ENCODE measurements at regions not wholly inside any gene's neighbourhood (a gene's known extent, or its start where the extent isn't known, plus 50 kb on each side); places are given as distances from the start of the nearest gene placed in this dataset.
"Not testable (repeated sequence)": the region's sequence is repeated elsewhere in the genome, so short reads cannot be mapped to it uniquely, and the experiment has no call there.

GRCh38 chr4:153095448-153096204 lies 108.6 kb upstream of the TRIM2 start:
- Histone ChIP-seq H3K27ac (no peak overlapping the region), H3K27me3 (no peaks in the 10 kb centered on the region), H3K9me3 (no peaks in the 10 kb centered on the region), H3K36me3 (no peaks in the 10 kb centered on the region), H3K4me3 (replicated peaks in 1 of 3) (no peak overlapping the region), H3K4me1 (no peaks in the 10 kb centered on the region)
- 83 to 90% methylated on average over 9 to 13 of the region's 14 CpGs for WGBS, 2 donors
- TF ChIP-seq CTCF (IDR thresholded peaks at IDR 0.05) (no peak), POLR2A (IDR thresholded peaks at IDR 0.05) (no peak)
- intact Hi-C loops (cut with DNase I): no loop called here
- no peak for DNase-seq

GRCh38 chr4:153096344-153096743 lies 107.9 kb upstream of the TRIM2 start:
- no peak overlapping the region for H3K4me3 ChIP-seq (replicated peaks in 1 of 3)
- no peak overlapping the region for H3K27ac ChIP-seq
- no peaks in the 10 kb centered on the region for H3K9me3 ChIP-seq
- WGBS, 2 donors: 84 to 93% methylated on average over 3 of the region's 3 CpGs
- intact Hi-C loops (cut with DNase I): no loop called here
- TF ChIP-seq POLR2A (IDR thresholded peaks at IDR 0.05): no peak
- no peak for TF ChIP-seq CTCF (IDR thresholded peaks at IDR 0.05)
- no peaks in the 10 kb centered on the region for H3K36me3 ChIP-seq
- H3K27me3 ChIP-seq: no peaks in the 10 kb centered on the region
- no peak for DNase-seq
- H3K4me1 ChIP-seq: no peaks in the 10 kb centered on the region

- Histone ChIP-seq H3K9me3 (no peaks in the 10 kb centered on the region), H3K4me1 (no peaks in the 10 kb centered on the region), H3K27me3 (no peaks in the 10 kb centered on the region), H3K27ac (no peak overlapping the region), H3K36me3 (no peaks in the 10 kb centered on the region), H3K4me3 (replicated peaks in 1 of 3) (no peak overlapping the region)
- 55 to 57% methylated on average over 3 of the region's 3 CpGs for WGBS, 2 donors
- intact Hi-C loops (cut with DNase I): no loop called here
- DNase-seq: no peak
- TF ChIP-seq CTCF (IDR thresholded peaks at IDR 0.05) (no peak), POLR2A (IDR thresholded peaks at IDR 0.05) (no peak)
Measured at GRCh38 chr4:153098427-153098826, 105.8 kb upstream of the TRIM2 start.

GRCh38 chr4:153099391-153100140 lies 104.7 kb upstream of the TRIM2 start:
- no peak for DNase-seq
- 81 to 84% methylated on average over 3 of the region's 3 CpGs for WGBS, 2 donors

GRCh38 chr4:153106736-153107135 lies 97.5 kb upstream of the TRIM2 start:
- WGBS, 2 donors: 83 to 89% methylated on average over 2 of the region's 2 CpGs
- not testable (repeated sequence) for H3K4me1 ChIP-seq

More at GRCh38 chr4:153099391-153100140, 104.7 kb upstream of the TRIM2 start:
- Histone ChIP-seq H3K4me3 (replicated peaks in 1 of 3) (no peak overlapping the region), H3K36me3 (no peaks in the 10 kb centered on the region), H3K27me3 (no peaks in the 10 kb centered on the region), H3K27ac (no peak overlapping the region), H3K9me3 (no peaks in the 10 kb centered on the region), H3K4me1 (no peaks in the 10 kb centered on the region)
- intact Hi-C loops (cut with DNase I): no loop called here
- TF ChIP-seq CTCF (IDR thresholded peaks at IDR 0.05): no peak
- no peak for TF ChIP-seq POLR2A (IDR thresholded peaks at IDR 0.05)

More at GRCh38 chr4:153106736-153107135, 97.5 kb upstream of the TRIM2 start:
- H3K27me3 ChIP-seq; DNase-seq; H3K36me3 ChIP-seq; H3K4me3 ChIP-seq (replicated peaks in 1 of 3); H3K9me3 ChIP-seq; intact Hi-C loops (cut with DNase I); H3K27ac ChIP-seq: not testable (repeated sequence)

Data from thyroid gland (tissue), 4 donors.